ENCODE measurements at regions not wholly inside any gene's neighbourhood (a gene's known extent, or its start where the extent isn't known, plus 50 kb on each side); places are given as distances from the start of the nearest gene placed in this dataset.

DNA sequence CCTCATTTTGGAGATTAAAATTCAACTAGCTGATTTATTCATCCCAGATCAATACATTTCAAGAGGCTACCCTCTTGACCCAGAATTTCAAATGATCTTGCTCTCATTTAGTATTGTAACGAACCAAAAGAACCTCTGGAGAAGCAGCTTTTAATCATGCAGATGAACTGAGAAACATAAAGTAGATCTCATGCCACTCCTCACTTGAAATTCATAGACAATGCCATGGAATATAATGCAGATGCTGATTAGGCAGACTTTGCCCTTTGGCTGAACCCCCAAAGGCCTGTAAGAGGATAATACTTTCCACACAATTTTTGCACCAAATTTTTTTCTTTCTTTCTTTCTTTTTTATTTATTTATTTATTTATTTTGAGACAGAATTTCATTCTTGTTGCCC, 358.3 kb downstream of the NEK10 start (continued):
- no peak for TF ChIP-seq HNF1A (IDR thresholded peaks at IDR 0.05; ENCODE audit: low read depth)
- TF ChIP-seq HNF1A (CRISPR knock-in tag; IDR thresholded peaks at IDR 0.05; ENCODE audit: borderline replicate concordance) = no peak
- no peak for TF ChIP-seq ZSCAN31 (CRISPR knock-in tag; IDR thresholded peaks at IDR 0.05; ENCODE audit: low read depth)
- TF ChIP-seq NR3C1 (CRISPR knock-in tag; IDR thresholded peaks at IDR 0.05) = no peak
- TF ChIP-seq RFX3 (CRISPR knock-in tag; IDR thresholded peaks at IDR 0.05) = no peak
- no peak for TF ChIP-seq NFATC3 (CRISPR knock-in tag; IDR thresholded peaks at IDR 0.05)
- TF ChIP-seq ZNF282 (IDR thresholded peaks at IDR 0.05; ENCODE audit: partially characterized antibody) = no peak
- no peak for TF ChIP-seq SIX1 (CRISPR knock-in tag; IDR thresholded peaks at IDR 0.05; ENCODE audit: borderline replicate concordance)
- TF ChIP-seq, protein P1, sequence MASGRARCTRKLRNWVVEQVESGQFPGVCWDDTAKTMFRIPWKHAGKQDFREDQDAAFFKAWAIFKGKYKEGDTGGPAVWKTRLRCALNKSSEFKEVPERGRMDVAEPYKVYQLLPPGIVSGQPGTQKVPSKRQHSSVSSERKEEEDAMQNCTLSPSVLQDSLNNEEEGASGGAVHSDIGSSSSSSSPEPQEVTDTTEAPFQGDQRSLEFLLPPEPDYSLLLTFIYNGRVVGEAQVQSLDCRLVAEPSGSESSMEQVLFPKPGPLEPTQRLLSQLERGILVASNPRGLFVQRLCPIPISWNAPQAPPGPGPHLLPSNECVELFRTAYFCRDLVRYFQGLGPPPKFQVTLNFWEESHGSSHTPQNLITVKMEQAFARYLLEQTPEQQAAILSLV (CRISPR knock-in tag; IDR thresholded peaks at IDR 0.05; ENCODE audit: borderline replicate concordance) = no peak
- TF ChIP-seq, protein P2, sequence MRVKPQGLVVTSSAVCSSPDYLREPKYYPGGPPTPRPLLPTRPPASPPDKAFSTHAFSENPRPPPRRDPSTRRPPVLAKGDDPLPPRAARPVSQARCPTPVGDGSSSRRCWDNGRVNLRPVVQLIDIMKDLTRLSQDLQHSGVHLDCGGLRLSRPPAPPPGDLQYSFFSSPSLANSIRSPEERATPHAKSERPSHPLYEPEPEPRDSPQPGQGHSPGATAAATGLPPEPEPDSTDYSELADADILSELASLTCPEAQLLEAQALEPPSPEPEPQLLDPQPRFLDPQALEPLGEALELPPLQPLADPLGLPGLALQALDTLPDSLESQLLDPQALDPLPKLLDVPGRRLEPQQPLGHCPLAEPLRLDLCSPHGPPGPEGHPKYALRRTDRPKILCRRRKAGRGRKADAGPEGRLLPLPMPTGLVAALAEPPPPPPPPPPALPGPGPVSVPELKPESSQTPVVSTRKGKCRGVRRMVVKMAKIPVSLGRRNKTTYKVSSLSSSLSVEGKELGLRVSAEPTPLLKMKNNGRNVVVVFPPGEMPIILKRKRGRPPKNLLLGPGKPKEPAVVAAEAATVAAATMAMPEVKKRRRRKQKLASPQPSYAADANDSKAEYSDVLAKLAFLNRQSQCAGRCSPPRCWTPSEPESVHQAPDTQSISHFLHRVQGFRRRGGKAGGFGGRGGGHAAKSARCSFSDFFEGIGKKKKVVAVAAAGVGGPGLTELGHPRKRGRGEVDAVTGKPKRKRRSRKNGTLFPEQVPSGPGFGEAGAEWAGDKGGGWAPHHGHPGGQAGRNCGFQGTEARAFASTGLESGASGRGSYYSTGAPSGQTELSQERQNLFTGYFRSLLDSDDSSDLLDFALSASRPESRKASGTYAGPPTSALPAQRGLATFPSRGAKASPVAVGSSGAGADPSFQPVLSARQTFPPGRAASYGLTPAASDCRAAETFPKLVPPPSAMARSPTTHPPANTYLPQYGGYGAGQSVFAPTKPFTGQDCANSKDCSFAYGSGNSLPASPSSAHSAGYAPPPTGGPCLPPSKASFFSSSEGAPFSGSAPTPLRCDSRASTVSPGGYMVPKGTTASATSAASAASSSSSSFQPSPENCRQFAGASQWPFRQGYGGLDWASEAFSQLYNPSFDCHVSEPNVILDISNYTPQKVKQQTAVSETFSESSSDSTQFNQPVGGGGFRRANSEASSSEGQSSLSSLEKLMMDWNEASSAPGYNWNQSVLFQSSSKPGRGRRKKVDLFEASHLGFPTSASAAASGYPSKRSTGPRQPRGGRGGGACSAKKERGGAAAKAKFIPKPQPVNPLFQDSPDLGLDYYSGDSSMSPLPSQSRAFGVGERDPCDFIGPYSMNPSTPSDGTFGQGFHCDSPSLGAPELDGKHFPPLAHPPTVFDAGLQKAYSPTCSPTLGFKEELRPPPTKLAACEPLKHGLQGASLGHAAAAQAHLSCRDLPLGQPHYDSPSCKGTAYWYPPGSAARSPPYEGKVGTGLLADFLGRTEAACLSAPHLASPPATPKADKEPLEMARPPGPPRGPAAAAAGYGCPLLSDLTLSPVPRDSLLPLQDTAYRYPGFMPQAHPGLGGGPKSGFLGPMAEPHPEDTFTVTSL (CRISPR knock-in tag; IDR thresholded peaks at IDR 0.05; ENCODE audit: borderline replicate concordance) = no peak
- no peak for TF ChIP-seq PAX8 (CRISPR knock-in tag; IDR thresholded peaks at IDR 0.05; ENCODE audit: borderline replicate concordance)
- no peak for TF ChIP-seq CENPT (CRISPR knock-in tag; IDR thresholded peaks at IDR 0.05; ENCODE audit: low read depth)
- no peak for TF ChIP-seq DPF2 (CRISPR knock-in tag; IDR thresholded peaks at IDR 0.05; ENCODE audit: borderline replicate concordance, low read depth)
- TF ChIP-seq HNRNPLL (IDR thresholded peaks at IDR 0.05; ENCODE audit: low read depth, low read length, poor library complexity, severe bottlenecking) = no peak
- no peak for TF ChIP-seq EZH2 (conservative IDR thresholded peaks at IDR 0.05; ENCODE audit: low read depth, low read length)
- no peak for TF ChIP-seq ASH2L (IDR thresholded peaks at IDR 0.05; ENCODE audit: insufficient read length, low read depth, low read length)

All from HepG2 (cell line).